ENCODE measurements at regions not wholly inside any gene's neighbourhood (a gene's known extent, or its start where the extent isn't known, plus 50 kb on each side); places are given as distances from the start of the nearest gene placed in this dataset.
"Not testable (repeated sequence)": the region's sequence is repeated elsewhere in the genome, so short reads cannot be mapped to it uniquely, and the experiment has no call there.

GRCh38 chr20:12111431-12112088 is 193.9 kb downstream of the BTBD3 start:
- Histone ChIP-seq H3K27me3 (no peaks in the 10 kb centered on the region), H3K4me3 (no peak overlapping the region), H3K36me3 (no peaks in the 10 kb centered on the region), H3K27ac (no peak overlapping the region), H3K4me1 (no peaks in the 10 kb centered on the region), H3K9me3 (peaks cover 0 to 6% of the 10 kb centered on the region in 2 donors)
- TF ChIP-seq CTCF (IDR thresholded peaks at IDR 0.05), result no peak
- no peak for DNase-seq (ENCODE audit: low spot score in 2 of 2)
- intact Hi-C loops (cut with DNase I), result no loop called here

- H3K4me3 ChIP-seq, result no peak overlapping the region
- no peak overlapping the region for H3K27ac ChIP-seq
- TF ChIP-seq CTCF (IDR thresholded peaks at IDR 0.05), result no peak
- H3K9me3 ChIP-seq, result peaks cover 0 to 4% of the 10 kb centered on the region in 2 donors
- no peaks in the 10 kb centered on the region for H3K27me3 ChIP-seq
- H3K36me3 ChIP-seq, result no peaks in the 10 kb centered on the region
- no peak for DNase-seq (ENCODE audit: low spot score in 2 of 2)
- intact Hi-C loops (cut with DNase I), result no loop called here
- H3K4me1 ChIP-seq, result no peaks in the 10 kb centered on the region
Measured at GRCh38 chr20:12112089-12112474, 194.4 kb downstream of the BTBD3 start.

GRCh38 chr20:12112665-12113064 is 195.0 kb downstream of the BTBD3 start:
- Histone ChIP-seq H3K27ac (no peak overlapping the region), H3K9me3 (no peaks in the 10 kb centered on the region), H3K4me3 (no peak overlapping the region), H3K4me1 (no peaks in the 10 kb centered on the region), H3K36me3 (no peaks in the 10 kb centered on the region), H3K27me3 (no peaks in the 10 kb centered on the region)
- TF ChIP-seq CTCF (IDR thresholded peaks at IDR 0.05), result no peak
- DNase-seq (ENCODE audit: low spot score in 2 of 2), result no peak
- intact Hi-C loops (cut with DNase I), result no loop called here

- Histone ChIP-seq H3K27ac (no peak overlapping the region), H3K4me3 (no peak overlapping the region), H3K36me3 (no peaks in the 10 kb centered on the region), H3K9me3 (no peaks in the 10 kb centered on the region), H3K4me1 (no peaks in the 10 kb centered on the region), H3K27me3 (no peaks in the 10 kb centered on the region)
- intact Hi-C loops (cut with DNase I), result no loop called here
- no peak for TF ChIP-seq CTCF (IDR thresholded peaks at IDR 0.05)
- DNase-seq (ENCODE audit: low spot score in 2 of 2), result no peak
Measured at GRCh38 chr20:12113075-12113467, 195.4 kb downstream of the BTBD3 start.

GRCh38 chr20:12113468-12114371 is 196.0 kb downstream of the BTBD3 start:
- Histone ChIP-seq H3K27me3 (no peaks in the 10 kb centered on the region), H3K9me3 (peaks cover 0 to 2% of the 10 kb centered on the region in 2 donors), H3K4me3 (no peak overlapping the region), H3K4me1 (no peaks in the 10 kb centered on the region), H3K36me3 (no peaks in the 10 kb centered on the region), H3K27ac (no peak overlapping the region)
- intact Hi-C loops (cut with DNase I), result no loop called here
- no peak for TF ChIP-seq CTCF (IDR thresholded peaks at IDR 0.05)
- no peak for DNase-seq (ENCODE audit: low spot score in 2 of 2)

- H3K4me3 ChIP-seq; intact Hi-C loops (cut with DNase I); H3K9me3 ChIP-seq; DNase-seq (ENCODE audit: low spot score in 2 of 2); H3K36me3 ChIP-seq; H3K4me1 ChIP-seq; H3K27ac ChIP-seq; H3K27me3 ChIP-seq: not testable (repeated sequence)
Measured at GRCh38 chr20:12129114-12129513, 211.4 kb downstream of the BTBD3 start.

- H3K4me3 ChIP-seq; intact Hi-C loops (cut with DNase I); H3K4me1 ChIP-seq; H3K27ac ChIP-seq; H3K36me3 ChIP-seq; H3K27me3 ChIP-seq; DNase-seq (ENCODE audit: low spot score in 2 of 2); H3K9me3 ChIP-seq: not testable (repeated sequence)
Measured at GRCh38 chr20:12129532-12129931, 211.8 kb downstream of the BTBD3 start.
